ENCODE measurements at regions not wholly inside any gene's neighbourhood (a gene's known extent, or its start where the extent isn't known, plus 50 kb on each side); places are given as distances from the start of the nearest gene placed in this dataset.

DNA sequence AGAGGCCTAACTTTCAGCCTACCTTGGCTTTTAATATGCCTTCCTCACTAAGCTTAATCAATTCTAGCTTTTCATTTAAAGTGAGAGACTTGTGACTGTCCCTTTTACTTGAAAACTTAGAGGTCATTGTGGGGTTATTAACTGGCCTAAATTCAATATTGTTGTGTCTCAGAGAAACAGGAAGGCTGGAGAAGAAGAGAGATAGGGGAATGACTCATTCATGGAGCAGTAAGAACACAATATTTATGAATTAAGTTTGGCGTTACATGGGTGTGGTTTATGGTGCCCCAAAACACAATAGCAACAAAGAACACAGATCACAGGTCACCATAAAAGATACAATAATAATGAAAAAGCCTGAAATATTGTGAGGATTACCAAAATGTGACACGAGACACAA, 612.1 kb downstream of the TBC1D4 start:
- TF ChIP-seq, protein P1, sequence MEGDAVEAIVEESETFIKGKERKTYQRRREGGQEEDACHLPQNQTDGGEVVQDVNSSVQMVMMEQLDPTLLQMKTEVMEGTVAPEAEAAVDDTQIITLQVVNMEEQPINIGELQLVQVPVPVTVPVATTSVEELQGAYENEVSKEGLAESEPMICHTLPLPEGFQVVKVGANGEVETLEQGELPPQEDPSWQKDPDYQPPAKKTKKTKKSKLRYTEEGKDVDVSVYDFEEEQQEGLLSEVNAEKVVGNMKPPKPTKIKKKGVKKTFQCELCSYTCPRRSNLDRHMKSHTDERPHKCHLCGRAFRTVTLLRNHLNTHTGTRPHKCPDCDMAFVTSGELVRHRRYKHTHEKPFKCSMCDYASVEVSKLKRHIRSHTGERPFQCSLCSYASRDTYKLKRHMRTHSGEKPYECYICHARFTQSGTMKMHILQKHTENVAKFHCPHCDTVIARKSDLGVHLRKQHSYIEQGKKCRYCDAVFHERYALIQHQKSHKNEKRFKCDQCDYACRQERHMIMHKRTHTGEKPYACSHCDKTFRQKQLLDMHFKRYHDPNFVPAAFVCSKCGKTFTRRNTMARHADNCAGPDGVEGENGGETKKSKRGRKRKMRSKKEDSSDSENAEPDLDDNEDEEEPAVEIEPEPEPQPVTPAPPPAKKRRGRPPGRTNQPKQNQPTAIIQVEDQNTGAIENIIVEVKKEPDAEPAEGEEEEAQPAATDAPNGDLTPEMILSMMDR (IDR thresholded peaks at IDR 0.05), result no peak
- TF ChIP-seq POLR2A (IDR thresholded peaks at IDR 0.05), result no peak
- no peak for TF ChIP-seq EP300 (IDR thresholded peaks at IDR 0.05)
- H3K4me3 ChIP-seq, result no peak overlapping the region
- no peak overlapping the region for H3K27ac ChIP-seq
- H3K4me1 ChIP-seq (ENCODE audit: insufficient read depth), result no peaks in the 10 kb centered on the region
- no peaks in the 10 kb centered on the region for H3K9me3 ChIP-seq
- intact Hi-C loops (cut with DNase I), result no loop called here
- no peak for DNase-seq
- H3K27me3 ChIP-seq, result peaks cover 2% of the 10 kb centered on the region
- 55 to 72% (median 58%) methylated on average over 2 of the region's 2 CpGs for WGBS, 3 donors
- H3K36me3 ChIP-seq, result no peaks in the 10 kb centered on the region

DNA sequence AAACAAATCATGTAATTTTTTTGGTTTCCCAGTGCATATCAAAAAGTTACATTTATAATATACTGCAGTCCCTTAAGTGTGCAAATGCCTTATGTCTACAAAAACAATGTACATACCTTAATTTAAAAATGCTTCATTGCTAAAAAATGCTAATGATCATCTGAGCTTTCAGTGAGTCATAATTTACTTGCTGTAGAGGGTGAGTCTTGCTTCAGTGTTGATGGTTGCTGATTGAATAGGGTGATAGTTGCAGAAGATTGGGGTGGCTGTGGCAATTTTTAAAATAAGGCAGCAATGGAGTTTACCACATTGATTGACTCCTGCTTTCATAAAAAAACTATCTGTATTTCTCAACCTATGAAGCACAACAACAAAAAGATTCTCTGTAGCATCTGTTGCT, 613.9 kb downstream of the TBC1D4 start:
- Histone ChIP-seq H3K27me3 (peaks cover 2% of the 10 kb centered on the region), H3K4me1 (ENCODE audit: insufficient read depth) (no peaks in the 10 kb centered on the region), H3K27ac (no peak overlapping the region), H3K9me3 (no peaks in the 10 kb centered on the region), H3K36me3 (no peaks in the 10 kb centered on the region), H3K4me3 (no peak overlapping the region)
- DNase-seq, result no peak
- no peak for TF ChIP-seq POLR2A (IDR thresholded peaks at IDR 0.05)
- TF ChIP-seq EP300 (IDR thresholded peaks at IDR 0.05), result no peak
- TF ChIP-seq, protein P1 (IDR thresholded peaks at IDR 0.05), result no peak
- intact Hi-C loops (cut with DNase I), result no loop called here

DNA sequence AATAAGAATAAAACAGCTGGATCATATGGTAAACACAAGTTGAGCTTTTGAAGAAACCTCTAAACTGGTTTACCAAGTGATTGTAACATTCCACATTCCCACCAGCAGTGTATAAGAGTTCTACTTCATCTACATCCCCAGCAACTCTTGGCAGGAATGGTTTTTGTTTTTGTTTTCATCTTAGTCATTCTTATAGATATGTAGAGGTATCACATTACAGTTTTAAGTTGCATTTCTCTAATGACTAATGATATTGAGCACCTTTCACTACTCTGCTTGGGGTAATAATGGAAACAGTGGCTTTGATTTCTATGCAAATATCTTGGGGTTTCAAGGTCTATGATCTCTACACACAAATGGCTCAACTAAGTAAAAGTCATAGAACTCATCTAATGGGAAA, 614.5 kb downstream of the TBC1D4 start:
- TF ChIP-seq, protein P1 (IDR thresholded peaks at IDR 0.05), result no peak
- DNase-seq, result no peak
- H3K4me1 ChIP-seq (ENCODE audit: insufficient read depth), result no peaks in the 10 kb centered on the region
- peaks cover 2% of the 10 kb centered on the region for H3K27me3 ChIP-seq
- no peaks in the 10 kb centered on the region for H3K36me3 ChIP-seq
- no peak overlapping the region for H3K4me3 ChIP-seq
- intact Hi-C loops (cut with DNase I), result no loop called here
- no peaks in the 10 kb centered on the region for H3K9me3 ChIP-seq
- H3K27ac ChIP-seq, result no peak overlapping the region

DNA sequence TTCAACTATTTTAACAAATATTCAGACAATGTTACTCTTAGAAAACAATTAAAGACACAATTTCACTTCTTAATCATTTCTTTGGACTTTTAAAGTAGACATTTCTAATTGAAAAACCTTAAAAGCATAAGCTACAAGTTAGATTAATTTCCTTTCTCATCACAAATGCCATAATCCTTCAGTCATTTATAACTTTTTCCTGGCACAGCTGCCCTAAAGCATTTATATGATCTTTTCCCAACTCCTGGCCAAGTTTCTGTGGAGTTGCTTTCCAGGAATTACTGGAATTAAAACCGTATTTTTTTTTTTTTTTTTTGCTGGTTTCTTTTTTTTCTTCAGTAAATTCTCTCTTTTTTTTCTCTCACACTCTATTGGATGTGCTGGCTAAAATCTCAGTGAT, 615.9 kb downstream of the TBC1D4 start:
- H3K27ac ChIP-seq, result no peak overlapping the region
- H3K36me3 ChIP-seq, result no peaks in the 10 kb centered on the region
- 0 to 5% (median 0%) methylated on average over 1 of the region's 1 CpG for WGBS, 3 donors
- TF ChIP-seq POLR2A (IDR thresholded peaks at IDR 0.05) (no peak), EP300 (IDR thresholded peaks at IDR 0.05) (no peak)
- TF ChIP-seq, protein P1 (IDR thresholded peaks at IDR 0.05), result no peak
- no peaks in the 10 kb centered on the region for H3K4me1 ChIP-seq (ENCODE audit: insufficient read depth)
- intact Hi-C loops (cut with DNase I), result no loop called here
- no peak overlapping the region for H3K4me3 ChIP-seq
- peaks cover 2% of the 10 kb centered on the region for H3K27me3 ChIP-seq
- no peaks in the 10 kb centered on the region for H3K9me3 ChIP-seq
- DNase-seq, result no peak

DNA sequence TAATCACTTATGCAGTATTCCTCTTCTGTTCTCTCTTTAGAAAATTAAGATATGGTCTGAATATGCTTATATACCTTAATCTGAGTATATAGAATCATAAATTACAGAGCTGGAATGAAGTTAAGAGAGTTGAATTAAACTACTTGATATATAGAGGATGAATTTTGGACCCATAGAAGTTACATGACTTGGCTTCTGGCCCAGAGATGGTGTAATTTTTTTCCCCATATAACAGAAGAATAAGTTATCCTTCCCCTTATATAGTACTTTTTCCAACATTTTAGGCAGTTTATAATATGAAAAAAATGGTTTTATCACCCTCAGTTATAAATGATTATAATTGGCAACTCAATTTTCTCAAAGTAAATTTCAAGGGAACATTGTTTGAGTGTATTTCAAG, 616.3 kb downstream of the TBC1D4 start:
- H3K27me3 ChIP-seq, result peaks cover 2% of the 10 kb centered on the region
- no peaks in the 10 kb centered on the region for H3K36me3 ChIP-seq
- H3K9me3 ChIP-seq, result no peaks in the 10 kb centered on the region
- H3K27ac ChIP-seq, result no peak overlapping the region
- no peaks in the 10 kb centered on the region for H3K4me1 ChIP-seq (ENCODE audit: insufficient read depth)
- intact Hi-C loops (cut with DNase I), result no loop called here
- DNase-seq, result no peak
- no peak overlapping the region for H3K4me3 ChIP-seq
- TF ChIP-seq POLR2A (IDR thresholded peaks at IDR 0.05) (no peak), EP300 (IDR thresholded peaks at IDR 0.05) (no peak)
- TF ChIP-seq, protein P1 (IDR thresholded peaks at IDR 0.05), result no peak

All from ovary (tissue), 7 donors.